OCI-LY7 (cell line): ENCODE measurements at regions not wholly inside any gene's neighbourhood (a gene's known extent, or its start where the extent isn't known, plus 50 kb on each side); places are given as distances from the start of the nearest gene placed in this dataset.

ENCODE experiments used
- BruUV-seq: library from RNA; stranded (reverse); fragments of 400-500 nt; replicated peaks from 2 replicates; lab custom pipeline; 2021; lab: Mats Ljungman, UMichigan
- CTCF ChIA-PET: fragments of 300-600 bp; sonication (Branson Sonifier 250); formaldehyde crosslinking; loops from one replicate; lab custom pipeline; 2022; ENCODE audit warnings: antibody characterized with exemption; ENCODE audit not compliant: unreplicated experiment; lab: Charles Lee
- POLR2A ChIA-PET: fragments of 300-600 bp; sonication (Branson Sonifier 250); formaldehyde crosslinking; loops from one replicate; lab custom pipeline; 2022; ENCODE audit warnings: antibody characterized with exemption; lab: Charles Lee
- DNase-seq: peaks from one replicate; pipeline ENCODE4 v3.0.0-alpha.2; 2015; ENCODE audit warnings: low spot score
- H2AFZ ChIP-seq: fragments of 200-600 bp; sonication (generic), shearing (Covaris generic); 2 replicates; pipeline ENCODE4 v1.6.1; 2014; ENCODE audit warnings: mild to moderate bottlenecking, antibody characterized with exemption, low read length, moderate library complexity
- H3K27ac ChIP-seq: fragments of 200-600 bp; sonication (generic); 2 replicates; pipeline ENCODE4 v1.5.1; 2014; ENCODE audit warnings: mixed run types, low read depth, mild to moderate bottlenecking, moderate library complexity, low read length, inconsistent platforms; ENCODE audit not compliant: poor library complexity, severe bottlenecking
- H3K36me3 ChIP-seq: fragments of 200-600 bp; sonication (generic); 2 replicates; pipeline ENCODE4 v1.6.1; 2014; ENCODE audit warnings: mild to moderate bottlenecking, antibody characterized with exemption, low read length, moderate library complexity, mixed read lengths; ENCODE audit not compliant: insufficient read depth
- H3K4me1 ChIP-seq: fragments of 200-600 bp; sonication (generic); 2 replicates; pipeline ENCODE4 v1.5.1; 2014; ENCODE audit warnings: mild to moderate bottlenecking, low read length; ENCODE audit not compliant: insufficient read depth, poor library complexity, severe bottlenecking
- H3K4me2 ChIP-seq: fragments of 200-600 bp; sonication (generic); 2 replicates; pipeline ENCODE4 v1.6.1; 2014; ENCODE audit warnings: mild to moderate bottlenecking, low read length
- H3K4me3 ChIP-seq: fragments of 200-600 bp; sonication (generic); 2 replicates; pipeline ENCODE4 v1.5.1; 2014; ENCODE audit warnings: mild to moderate bottlenecking, low read depth, low read length; ENCODE audit not compliant: poor library complexity, severe bottlenecking
- H3K79me2 ChIP-seq: fragments of 200-600 bp; sonication (generic); 2 replicates; pipeline ENCODE4 v1.6.1; 2016; ENCODE audit warnings: low read depth, mild to moderate bottlenecking, low read length, moderate library complexity, mixed read lengths; ENCODE audit not compliant: insufficient read depth
- H3K9me2 ChIP-seq: fragments of 200-600 bp; sonication (generic); 2 replicates; pipeline ENCODE4 v1.6.1; 2016; ENCODE audit warnings: mild to moderate bottlenecking, low read length, mixed read lengths; ENCODE audit not compliant: insufficient read depth
- H3K9me3 ChIP-seq: fragments of 200-600 bp; sonication (generic); 2 replicates; pipeline ENCODE4 v1.6.1; 2014; ENCODE audit warnings: mild to moderate bottlenecking, mixed run types, low read length, mixed read lengths
- H4K20me1 ChIP-seq: fragments of 200-600 bp; sonication (generic); 2 replicates; pipeline ENCODE4 v1.6.1; 2014; ENCODE audit warnings: mild to moderate bottlenecking, antibody characterized with exemption, low read length, moderate library complexity, mixed read lengths; ENCODE audit not compliant: insufficient read depth
- CTCF ChIP-seq: fragments of 200-600 bp; sonication (generic); conservative IDR thresholded peaks from 2 replicates; pipeline ENCODE4 v1.5.1; 2014; ENCODE audit warnings: mild to moderate bottlenecking, antibody characterized with exemption, low read length, moderate library complexity, mixed read lengths
- EZH2phosphoT487 ChIP-seq: fragments of 200-600 bp; sonication (generic); IDR thresholded peaks from 2 replicates; pipeline ENCODE4 v1.6.1; 2018; ENCODE audit warnings: low read depth, borderline replicate concordance, mild to moderate bottlenecking, mixed run types, antibody characterized with exemption, low read length, moderate library complexity, mixed read lengths
- intact Hi-C: fragments of 100-400 bp; cut with micrococcal nuclease; formaldehyde crosslinking; loops from one replicate; pipeline ENCODE4 v1.10.0; 2022; ENCODE audit not compliant: unreplicated experiment

- BruUV-seq: no TSS peak
- Histone ChIP-seq H4K20me1 (no peaks in the 10 kb centered on the region), H3K4me2 (no peak overlapping the region), H3K27ac (no peak overlapping the region), H3K36me3 (no peaks in the 10 kb centered on the region), H3K4me3 (no peak overlapping the region), H3K9me2 (no peaks in the 10 kb centered on the region), H3K4me1 (no peaks in the 10 kb centered on the region), H3K9me3 (no peaks in the 10 kb centered on the region), H2AFZ (no peak overlapping the region), H3K79me2 (no peaks in the 10 kb centered on the region)
- ChIA-PET CTCF (interaction anchor here (0.6 kb wide), 1 partner anchor 20 kb away, joined by 3 read pairs; no protein-coding TSS in a partner anchor), POLR2A (no interaction called here)
- intact Hi-C loops: no loop called here
- TF ChIP-seq CTCF (no peak), EZH2phosphoT487 (no peak)
- no peak for DNase-seq
Observed at GRCh38 chr4:159758061-159758460, 655.2 kb downstream of the RAPGEF2 start.

- Histone ChIP-seq H3K4me2 (no peak overlapping the region), H4K20me1 (no peaks in the 10 kb centered on the region), H3K4me3 (no peak overlapping the region), H3K9me2 (no peaks in the 10 kb centered on the region), H3K36me3 (no peaks in the 10 kb centered on the region), H3K27ac (no peak overlapping the region), H3K9me3 (no peaks in the 10 kb centered on the region), H3K4me1 (no peaks in the 10 kb centered on the region), H3K79me2 (no peaks in the 10 kb centered on the region), H2AFZ (no peak overlapping the region)
- intact Hi-C loops: no loop called here
- ChIA-PET POLR2A (interaction anchor here (0.6 kb wide), 1 partner anchor 25 kb away, joined by 3 read pairs; no protein-coding TSS in a partner anchor), CTCF (no interaction called here)
- DNase-seq: no peak
- TF ChIP-seq EZH2phosphoT487 (no peak), CTCF (no peak)
- BruUV-seq: no TSS peak
Observed at GRCh38 chr4:159762672-159763071, 659.8 kb downstream of the RAPGEF2 start.

DNA sequence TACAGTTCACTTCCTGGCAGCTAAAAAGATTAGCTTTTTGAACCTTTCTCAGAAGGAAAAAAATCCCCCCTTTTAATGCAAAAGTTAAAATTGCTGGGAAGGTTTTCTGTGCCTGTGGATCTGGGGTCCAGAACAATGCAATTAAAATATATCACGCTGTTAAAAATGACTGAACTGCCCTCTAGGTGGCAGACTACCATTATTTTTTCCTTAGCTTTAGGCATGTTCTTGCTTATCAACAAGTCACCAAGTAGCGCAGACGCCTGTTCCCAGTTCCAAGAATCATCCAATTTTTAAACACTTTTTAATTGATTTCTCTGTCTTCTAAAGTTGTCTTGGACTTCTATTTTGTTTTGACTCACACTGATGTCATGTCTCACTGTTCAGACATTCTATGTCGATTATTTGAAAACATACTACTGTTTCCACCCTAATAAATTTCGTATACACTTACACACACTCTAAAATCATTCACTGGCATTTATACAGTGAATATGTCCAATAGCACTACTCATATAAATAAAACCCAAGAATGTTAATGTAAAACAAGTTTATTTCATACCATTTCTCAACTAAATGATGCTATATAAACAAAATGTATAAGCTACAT lies 661.6 kb downstream of the RAPGEF2 start:
- Histone ChIP-seq H3K36me3 (no peaks in the 10 kb centered on the region), H2AFZ (no peak overlapping the region), H3K9me3 (no peaks in the 10 kb centered on the region), H3K4me1 (no peaks in the 10 kb centered on the region), H3K4me3 (no peak overlapping the region), H3K4me2 (no peak overlapping the region), H3K79me2 (no peaks in the 10 kb centered on the region), H3K9me2 (no peaks in the 10 kb centered on the region), H3K27ac (no peak overlapping the region), H4K20me1 (no peaks in the 10 kb centered on the region)
- POLR2A ChIA-PET: interaction anchor here (1.1 kb wide), 1 partner anchor 25 kb away, joined by 4 read pairs; no protein-coding TSS in a partner anchor
- no TSS peak for BruUV-seq
- peak; percentile 18 for DNase-seq
- intact Hi-C loops: no loop called here
- TF ChIP-seq CTCF: peak; percentile 81
- no peak for TF ChIP-seq EZH2phosphoT487
- CTCF ChIA-PET: no interaction called here
